HG03565 (cell line): ENCODE measurements at regions not wholly inside any gene's neighbourhood (a gene's known extent, or its start where the extent isn't known, plus 50 kb on each side); places are given as distances from the start of the nearest gene placed in this dataset.

Experiments
- ATAC-seq: cut with Tn5 transposase; IDR thresholded peaks from one replicate; pipeline ENCODE4 v1.9.1; 2021; ENCODE audit warnings: mild to moderate bottlenecking, moderate library complexity; ENCODE audit not compliant: unreplicated experiment

DNA sequence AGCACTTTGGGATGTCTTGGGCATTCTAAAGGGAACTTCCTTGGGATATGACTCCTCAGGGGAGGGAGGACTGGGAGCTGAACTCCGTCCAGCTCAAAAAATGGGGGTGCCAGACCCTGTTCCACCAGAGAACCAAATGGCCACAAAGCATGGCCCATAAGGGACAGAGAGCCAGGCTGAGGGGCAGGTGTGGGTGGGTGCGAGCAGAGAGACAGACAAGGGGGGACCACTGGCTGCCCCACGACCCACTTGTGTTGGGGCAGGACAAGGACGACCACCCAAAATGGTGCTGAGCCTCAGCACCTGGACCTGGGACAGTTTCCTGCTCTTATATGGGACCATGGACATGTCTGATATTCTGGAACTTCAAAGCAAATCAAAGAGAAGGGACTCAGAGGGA lies 148.2 kb upstream of the MLN start:
- ATAC-seq, result no peak

DNA sequence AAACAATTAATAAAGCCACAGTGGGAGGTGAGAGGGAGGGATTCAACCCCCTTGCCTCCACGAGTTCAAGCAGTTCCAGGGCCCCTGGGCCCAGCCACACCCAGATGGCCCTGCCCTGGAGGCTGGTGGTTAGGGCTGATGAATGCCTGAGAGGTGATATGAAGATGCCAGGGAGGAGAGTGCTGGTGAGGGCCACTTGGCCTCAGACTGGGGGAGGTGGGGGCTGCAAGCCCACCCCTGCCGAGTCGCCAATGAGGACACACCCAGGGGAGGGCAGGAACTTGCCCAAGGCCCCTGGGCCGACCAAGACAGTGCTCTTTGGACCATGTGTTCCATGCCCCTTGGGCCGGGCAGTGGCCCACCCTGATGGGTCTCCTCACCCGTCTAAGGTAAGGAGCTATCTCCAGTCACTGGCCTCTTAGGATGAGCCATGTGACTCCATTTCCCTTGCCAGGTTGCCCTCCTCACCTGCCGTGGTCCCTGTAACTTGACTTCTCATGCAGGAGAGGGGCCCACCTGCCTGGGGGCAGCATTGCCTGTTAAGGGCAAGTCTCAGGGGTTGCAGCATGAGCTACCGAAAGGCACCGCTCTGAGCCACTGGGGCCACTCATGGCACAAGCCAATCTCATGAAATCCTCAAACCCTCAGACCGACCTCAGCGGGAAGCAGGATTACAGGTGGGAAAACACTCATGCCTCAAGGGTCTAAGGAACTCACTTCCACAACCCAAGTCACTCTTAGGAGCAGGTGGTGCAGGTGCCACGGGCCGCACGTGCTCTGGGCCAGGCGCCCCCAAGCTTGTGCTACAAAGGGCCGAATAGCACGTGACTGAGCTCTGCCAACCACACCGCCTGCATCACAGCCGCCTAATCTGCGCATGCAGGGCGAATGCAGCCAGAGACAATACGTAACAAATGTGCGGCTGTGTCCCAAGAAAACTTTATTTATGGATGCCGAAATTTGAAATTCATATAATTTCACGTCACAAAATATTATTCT lies 147.4 kb upstream of the MLN start:
- no peak for ATAC-seq

- no peak for ATAC-seq
Observed at GRCh38 chr6:33950472-33950881, 146.7 kb upstream of the MLN start.

- ATAC-seq, result no peak
Observed at GRCh38 chr6:33949877-33950435, 146.2 kb upstream of the MLN start.

DNA sequence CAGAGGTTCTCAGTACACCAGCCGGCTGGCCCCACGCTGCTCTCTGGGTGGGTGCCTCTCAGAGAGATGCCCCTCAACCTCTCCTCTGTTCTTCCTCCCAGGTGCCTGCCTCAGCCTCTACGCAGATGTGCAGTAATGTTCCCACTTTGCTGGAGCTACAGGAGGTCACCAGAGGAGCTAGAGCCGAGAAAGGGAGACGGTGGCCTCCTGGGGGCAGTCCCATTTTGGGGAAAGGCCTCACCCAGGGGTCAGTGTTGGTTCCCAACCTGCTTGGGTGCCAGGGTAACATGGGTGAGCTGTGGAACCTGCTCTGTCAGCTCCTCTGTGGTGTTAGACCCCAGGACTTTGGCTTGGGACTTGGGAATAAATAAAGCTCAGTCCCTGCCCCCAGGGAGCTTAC lies 145.3 kb upstream of the MLN start:
- no peak for ATAC-seq

- no peak for ATAC-seq
Observed at GRCh38 chr6:33947916-33948594, 144.3 kb upstream of the MLN start.

DNA sequence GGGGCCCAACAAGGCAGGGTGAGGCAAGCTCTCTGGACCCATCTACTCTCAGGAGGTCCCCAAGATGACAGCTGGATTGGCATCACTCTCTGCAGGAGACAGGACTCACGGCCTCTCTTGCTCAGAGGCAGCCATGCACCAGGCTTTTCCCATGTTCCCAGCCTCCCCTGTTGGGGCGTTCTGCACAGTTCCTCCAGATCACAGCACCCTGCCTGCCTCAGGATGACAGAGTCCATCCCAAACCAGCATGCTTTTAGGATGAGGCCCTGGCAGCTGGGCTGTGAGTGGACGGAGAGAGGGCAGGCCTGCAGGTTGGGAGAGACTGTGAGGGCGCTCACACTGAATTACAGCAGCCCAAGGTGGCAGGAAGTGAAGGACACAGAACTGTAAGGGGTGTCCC lies 143.2 kb upstream of the MLN start:
- no peak for ATAC-seq

- ATAC-seq, result no peak
Observed at GRCh38 chr6:33945931-33946330, 142.1 kb upstream of the MLN start.

DNA sequence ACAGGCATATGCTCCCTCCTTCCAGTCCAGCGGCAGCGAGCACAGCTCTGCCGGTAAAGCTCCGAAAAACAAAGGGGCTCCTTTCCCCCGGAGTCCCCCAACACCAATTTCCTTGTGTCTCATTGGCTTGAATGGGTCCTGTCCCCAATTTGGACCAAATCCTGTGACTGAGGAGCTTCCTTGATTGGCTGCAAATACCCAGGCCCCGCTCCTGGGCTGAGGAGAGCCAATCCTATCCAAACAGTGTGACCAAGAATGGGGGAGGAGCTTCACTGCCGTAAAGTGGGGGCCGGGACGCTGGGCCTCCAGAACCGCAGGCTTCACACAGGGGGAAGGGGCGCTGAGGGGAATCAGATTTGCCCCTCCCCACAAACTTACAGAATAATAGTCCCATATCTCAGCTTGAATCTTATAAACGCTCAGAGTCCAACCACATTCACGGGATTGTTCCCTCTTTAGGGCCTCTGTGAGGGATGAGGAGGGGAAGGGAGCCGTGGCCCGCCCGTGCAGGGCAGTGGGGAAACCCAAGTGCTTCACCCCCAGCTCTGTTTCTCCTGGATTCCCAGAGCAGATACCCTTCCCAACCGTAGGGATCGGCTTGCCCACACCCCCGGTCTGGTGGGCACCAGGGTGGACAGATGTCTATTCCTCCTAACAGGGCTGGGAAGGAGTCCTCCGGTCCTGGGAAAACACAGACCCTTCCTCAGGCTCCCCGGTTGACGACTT lies 141.0 kb upstream of the MLN start:
- ATAC-seq, result no peak

DNA sequence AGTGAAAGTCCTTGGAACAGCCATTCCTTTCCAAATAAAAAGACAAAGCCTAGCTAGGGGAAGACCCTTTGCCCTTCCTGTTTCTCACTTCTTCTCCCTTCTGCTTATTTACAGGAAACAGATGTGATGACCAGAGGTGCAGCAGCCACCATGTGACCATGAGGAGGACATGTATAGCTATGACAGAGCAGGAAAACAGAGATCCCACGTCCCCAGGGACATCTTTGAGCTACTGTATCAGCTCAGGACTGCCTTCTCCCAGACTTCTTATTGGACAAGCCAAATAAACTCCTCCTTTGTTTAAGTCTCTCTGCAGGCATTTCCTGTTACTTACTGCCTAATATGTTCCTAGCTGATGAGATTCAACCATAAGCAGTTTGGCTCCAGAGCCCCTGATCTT lies 133.1 kb upstream of the MLN start:
- no peak for ATAC-seq

DNA sequence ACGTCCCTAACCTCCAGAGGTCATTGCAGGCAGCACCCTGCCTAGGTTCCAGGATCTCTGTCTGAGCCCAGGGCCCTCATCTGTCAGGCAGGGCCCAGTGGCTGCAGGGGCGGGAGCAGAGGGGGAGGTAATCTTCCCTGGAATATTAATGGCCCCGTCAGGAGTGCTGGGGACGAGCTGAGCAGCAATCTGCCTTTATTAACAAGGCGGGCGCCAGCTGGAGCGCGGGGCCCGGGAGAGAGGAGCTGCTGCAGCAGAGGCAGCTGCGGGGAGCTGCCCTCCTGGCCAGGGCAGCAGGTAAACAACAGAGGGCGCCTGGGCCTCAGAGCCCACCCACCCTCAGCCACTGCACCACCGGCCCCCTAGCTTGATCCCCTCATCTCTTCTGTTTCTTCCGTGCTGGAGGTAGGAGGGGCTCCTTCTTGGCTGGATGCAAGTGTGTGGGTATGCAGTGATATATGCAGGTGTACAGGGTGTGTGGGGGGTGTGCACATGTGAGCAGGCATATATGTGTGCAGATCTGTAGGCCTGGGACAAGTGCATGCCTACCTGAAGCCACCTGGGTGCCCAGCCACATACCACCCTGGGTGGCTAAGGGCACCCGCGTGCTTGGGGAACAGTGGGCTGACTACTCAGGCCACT lies 131.8 kb upstream of the MLN start:
- ATAC-seq, result no peak

GRCh38 chr6:33934731-33935270 lies 131.0 kb upstream of the MLN start:
- ATAC-seq, result no peak

- ATAC-seq, result no peak
Observed at GRCh38 chr6:33933101-33933500, 129.3 kb upstream of the MLN start.

- no peak for ATAC-seq
Observed at GRCh38 chr6:33931799-33932198, 128.0 kb upstream of the MLN start.

GRCh38 chr6:33929575-33930288 lies 125.9 kb upstream of the MLN start:
- ATAC-seq, result no peak

- ATAC-seq, result no peak
Observed at GRCh38 chr6:33927616-33928015, 123.8 kb upstream of the MLN start.

GRCh38 chr6:33927112-33927511 lies 123.3 kb upstream of the MLN start:
- ATAC-seq, result no peak

- ATAC-seq, result no peak
Observed at GRCh38 chr6:33926451-33926850, 122.6 kb upstream of the MLN start.

GRCh38 chr6:33925936-33926335 lies 122.1 kb upstream of the MLN start:
- no peak for ATAC-seq

DNA sequence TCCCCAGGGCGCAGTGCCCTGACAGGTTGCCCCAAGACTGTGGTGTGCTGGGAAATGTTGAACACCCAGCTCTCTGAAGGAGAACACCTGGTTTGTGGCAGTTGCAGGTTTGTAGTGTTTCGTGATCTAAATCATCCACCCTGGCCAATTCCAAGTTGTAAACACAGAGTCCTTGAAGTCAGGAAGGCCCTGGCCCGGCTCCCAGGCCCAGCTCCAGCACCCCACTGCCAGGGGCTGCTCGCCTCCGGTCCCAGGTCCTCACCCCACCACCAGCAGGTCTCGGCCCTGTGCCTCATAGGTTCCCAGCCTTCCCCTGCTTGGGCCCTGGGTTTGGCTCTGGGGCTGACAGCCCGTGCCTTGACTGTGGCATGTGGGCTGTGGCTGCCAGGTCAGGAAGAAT lies 121.4 kb upstream of the MLN start:
- no peak for ATAC-seq
